ENCODE measurements at regions not wholly inside any gene's neighbourhood (a gene's known extent, or its start where the extent isn't known, plus 50 kb on each side); places are given as distances from the start of the nearest gene placed in this dataset.

GRCh38 chr1:201589186-201589585, 50.3 kb downstream of the NAV1 start:
- DNase-seq = no peak

- no peak for DNase-seq
Observed at GRCh38 chr1:201590474-201590873, 51.5 kb downstream of the NAV1 start.

- no peak for DNase-seq
Observed at GRCh38 chr1:201591348-201591747, 52.4 kb downstream of the NAV1 start.

GRCh38 chr1:201591981-201592380, 53.1 kb downstream of the NAV1 start:
- DNase-seq = no peak

- DNase-seq = no peak
Observed at GRCh38 chr1:201593200-201593921, 54.4 kb downstream of the NAV1 start.

- DNase-seq = no peak
Observed at GRCh38 chr1:201594575-201595245, 55.8 kb downstream of the NAV1 start.

GRCh38 chr1:201595381-201595780, 56.5 kb downstream of the NAV1 start:
- no peak for DNase-seq

GRCh38 chr1:201596101-201596868, 57.4 kb downstream of the NAV1 start:
- DNase-seq = no peak

GRCh38 chr1:201597551-201598230, 58.8 kb downstream of the NAV1 start:
- no peak for DNase-seq

- no peak for DNase-seq
Observed at GRCh38 chr1:201598396-201598795, 59.5 kb downstream of the NAV1 start.

GRCh38 chr1:201598973-201599372, 60.0 kb downstream of the NAV1 start:
- DNase-seq = no peak

GRCh38 chr1:201599548-201599947, 60.6 kb downstream of the NAV1 start:
- DNase-seq = no peak

GRCh38 chr1:201602413-201603265, 63.7 kb downstream of the NAV1 start:
- DNase-seq = no peak

- no peak for DNase-seq
Observed at GRCh38 chr1:201603613-201604232, 64.8 kb downstream of the NAV1 start.

- DNase-seq = no peak
Observed at GRCh38 chr1:201605385-201606010, 66.6 kb downstream of the NAV1 start.

GRCh38 chr1:201606096-201606495, 67.2 kb downstream of the NAV1 start:
- no peak for DNase-seq

GRCh38 chr1:201606623-201607022, 67.7 kb downstream of the NAV1 start:
- DNase-seq = no peak

- DNase-seq = no peak
Observed at GRCh38 chr1:201608635-201609395, 69.9 kb downstream of the NAV1 start.

- DNase-seq = no peak
Observed at GRCh38 chr1:201609661-201610318, 70.9 kb downstream of the NAV1 start.

GRCh38 chr1:201610858-201611257, 71.9 kb downstream of the NAV1 start:
- no peak for DNase-seq
